GM18519 (cell line): ENCODE measurements at regions not wholly inside any gene's neighbourhood (a gene's known extent, or its start where the extent isn't known, plus 50 kb on each side); places are given as distances from the start of the nearest gene placed in this dataset.
"Not testable (repeated sequence)": the region's sequence is repeated elsewhere in the genome, so short reads cannot be mapped to it uniquely, and the experiment has no call there.

Experiments used
- ATAC-seq: cut with Tn5 transposase; IDR thresholded peaks from one replicate; pipeline ENCODE4 v1.9.1; 2021; ENCODE audit warnings: mild to moderate bottlenecking, moderate library complexity; ENCODE audit not compliant: unreplicated experiment, low FRiP score

GRCh38 chr9:41279033-41279432 lies 89.9 kb upstream of the ZNG1F start:
- not testable (repeated sequence) for ATAC-seq

- ATAC-seq, result peak; percentile 100
Observed at GRCh38 chr9:41273549-41274267, 84.6 kb upstream of the ZNG1F start.

GRCh38 chr9:41272879-41273548 lies 83.9 kb upstream of the ZNG1F start:
- not testable (repeated sequence) for ATAC-seq

GRCh38 chr9:41270992-41271391 lies 81.9 kb upstream of the ZNG1F start:
- ATAC-seq, result not testable (repeated sequence)

- ATAC-seq, result not testable (repeated sequence)
Observed at GRCh38 chr9:41269471-41269870, 80.4 kb upstream of the ZNG1F start.

- ATAC-seq, result not testable (repeated sequence)
Observed at GRCh38 chr9:41269054-41269453, 79.9 kb upstream of the ZNG1F start.

GRCh38 chr9:41266602-41267001 lies 77.5 kb upstream of the ZNG1F start:
- ATAC-seq, result not testable (repeated sequence)

GRCh38 chr9:41266000-41266399 lies 76.9 kb upstream of the ZNG1F start:
- ATAC-seq, result not testable (repeated sequence)

GRCh38 chr9:41251973-41252372 lies 62.9 kb upstream of the ZNG1F start:
- ATAC-seq, result not testable (repeated sequence)

- not testable (repeated sequence) for ATAC-seq
Observed at GRCh38 chr9:41251101-41251500, 62.0 kb upstream of the ZNG1F start.

- not testable (repeated sequence) for ATAC-seq
Observed at GRCh38 chr9:41246702-41247101, 57.6 kb upstream of the ZNG1F start.
